NCI-H2196 treated with DMSO at 0.1 percent for 48 hours (cell line): ENCODE measurements at regions not wholly inside any gene's neighbourhood (a gene's known extent, or its start where the extent isn't known, plus 50 kb on each side); places are given as distances from the start of the nearest gene placed in this dataset.
"Not testable (repeated sequence)": the region's sequence is repeated elsewhere in the genome, so short reads cannot be mapped to it uniquely, and the experiment has no call there.

ENCODE experiments used
- DNase-seq: peaks from one replicate; lab custom pipeline; 2025; ENCODE audit not compliant: unreplicated experiment; lab: John Stamatoyannopoulos, UW

GRCh38 chr2:133970641-133971040, 283.2 kb upstream of the MGAT5 start:
- no peak for DNase-seq

- no peak for DNase-seq
Measured at GRCh38 chr2:133972297-133972696, 281.6 kb upstream of the MGAT5 start.

GRCh38 chr2:133972786-133973185, 281.1 kb upstream of the MGAT5 start:
- DNase-seq: no peak

- no peak for DNase-seq
Measured at GRCh38 chr2:133974353-133974752, 279.5 kb upstream of the MGAT5 start.

- DNase-seq: no peak
Measured at GRCh38 chr2:133975135-133975534, 278.7 kb upstream of the MGAT5 start.

GRCh38 chr2:133975676-133976428, 278.0 kb upstream of the MGAT5 start:
- no peak for DNase-seq

GRCh38 chr2:133976659-133977058, 277.2 kb upstream of the MGAT5 start:
- DNase-seq: no peak

GRCh38 chr2:133977405-133977804, 276.5 kb upstream of the MGAT5 start:
- DNase-seq: no peak

GRCh38 chr2:133982256-133982655, 271.6 kb upstream of the MGAT5 start:
- no peak for DNase-seq

- no peak for DNase-seq
Measured at GRCh38 chr2:133985563-133985962, 268.3 kb upstream of the MGAT5 start.

- DNase-seq: no peak
Measured at GRCh38 chr2:133986081-133986837, 267.6 kb upstream of the MGAT5 start.

GRCh38 chr2:133986881-133987795, 266.7 kb upstream of the MGAT5 start:
- no peak for DNase-seq

- no peak for DNase-seq
Measured at GRCh38 chr2:133988316-133988891, 265.5 kb upstream of the MGAT5 start.

- DNase-seq: no peak
Measured at GRCh38 chr2:133991606-133992168, 262.2 kb upstream of the MGAT5 start.

- DNase-seq: no peak
Measured at GRCh38 chr2:133992454-133992853, 261.4 kb upstream of the MGAT5 start.

GRCh38 chr2:133993160-133993559, 260.7 kb upstream of the MGAT5 start:
- DNase-seq: no peak

- DNase-seq: not testable (repeated sequence)
Measured at GRCh38 chr2:133998726-133999125, 255.1 kb upstream of the MGAT5 start.

GRCh38 chr2:134002391-134002790, 251.5 kb upstream of the MGAT5 start:
- DNase-seq: no peak

GRCh38 chr2:134002921-134003320, 251.0 kb upstream of the MGAT5 start:
- DNase-seq: no peak

GRCh38 chr2:134004467-134004866, 249.4 kb upstream of the MGAT5 start:
- DNase-seq: no peak

- no peak for DNase-seq
Measured at GRCh38 chr2:134008837-134009236, 245.0 kb upstream of the MGAT5 start.
